HEK293 (cell line): ENCODE measurements at regions not wholly inside any gene's neighbourhood (a gene's known extent, or its start where the extent isn't known, plus 50 kb on each side); places are given as distances from the start of the nearest gene placed in this dataset.

Source experiments
- CTCF ChIA-PET: fragments of 350-600 bp; formaldehyde crosslinking; extraction: SDS; loops from one replicate; lab custom pipeline; 2021; ENCODE audit warnings: antibody characterized with exemption; lab: Yijun Ruan, JAX
- POLR2A ChIA-PET: fragments of 300-600 bp; formaldehyde crosslinking; extraction: SDS; loops from one replicate; lab custom pipeline; 2020; ENCODE audit warnings: antibody characterized with exemption, inconsistent platforms; lab: Yijun Ruan, JAX
- H3K27ac ChIP-seq: fragments of 200-500 bp; sonication (Bioruptor generic); 2 replicates; pipeline ENCODE4 v1.5.1; 2014; ENCODE audit warnings: low read depth, low read length, control low read depth, inconsistent platforms; ENCODE audit errors: extremely low read depth
- H3K36me3 ChIP-seq, 2 experiments: fragments of 200-500 bp in 1 of 2; sonication (Bioruptor generic) in 1 of 2; 1 replicate in 1 of 2; 2 replicates in 1 of 2; pipeline ENCODE4 v1.5.1; 2014 to 2017; ENCODE audit warnings: inconsistent platforms in 2 of 2, low read length in 2 of 2; ENCODE audit not compliant: control insufficient read depth in 2 of 2, insufficient read depth in 1 of 2
- H3K4me1 ChIP-seq: fragments of 200-500 bp; sonication (Bioruptor generic); 2 replicates; pipeline ENCODE4 v1.5.1; 2014; ENCODE audit warnings: mild to moderate bottlenecking, low read length, inconsistent platforms; ENCODE audit not compliant: control insufficient read depth, insufficient read depth
- H3K4me3 ChIP-seq: 2 replicates; pipeline ENCODE4 v1.5.1; 2011; ENCODE audit warnings: low read depth, mild to moderate bottlenecking, control low read depth, low read length, moderate library complexity
- H3K9me3 ChIP-seq: fragments of 200-500 bp; sonication (Bioruptor generic); 2 replicates; pipeline ENCODE4 v1.5.1; 2014; ENCODE audit warnings: low read depth, low read length, inconsistent platforms; ENCODE audit not compliant: control insufficient read depth, insufficient read depth
- BCL11B ChIP-seq: fragments of 450-650 bp; formaldehyde crosslinking; IDR thresholded peaks from 2 replicates; pipeline ENCODE4 v1.5.1; 2016; ENCODE audit warnings: low read depth, missing biosample characterization, missing genetic modification characterization
- SP3 ChIP-seq: fragments of 450-650 bp; formaldehyde crosslinking; IDR thresholded peaks from 2 replicates; pipeline ENCODE4 v1.5.1; 2016; ENCODE audit warnings: missing biosample characterization, missing genetic modification characterization
- YY1 ChIP-seq: fragments of 450-650 bp; formaldehyde crosslinking; IDR thresholded peaks from 2 replicates; pipeline ENCODE4 v1.5.1; 2018; ENCODE audit warnings: missing biosample characterization, missing genetic modification characterization
- ZNF133 ChIP-seq: fragments of 450-650 bp; formaldehyde crosslinking; IDR thresholded peaks from 2 replicates; pipeline ENCODE4 v1.5.1; 2016; ENCODE audit warnings: missing biosample characterization, missing genetic modification characterization
- ZNF138 ChIP-seq: fragments of 450-650 bp; formaldehyde crosslinking; IDR thresholded peaks from 2 replicates; pipeline ENCODE4 v1.5.1; 2016; ENCODE audit warnings: missing biosample characterization, missing genetic modification characterization, borderline replicate concordance
- ZNF777 ChIP-seq: fragments of 450-650 bp; formaldehyde crosslinking; IDR thresholded peaks from 2 replicates; pipeline ENCODE4 v1.5.1; 2017; ENCODE audit warnings: missing biosample characterization, missing genetic modification characterization, borderline replicate concordance
- TF ChIP-seq, protein P1 (sequence below): fragments of 450-650 bp; formaldehyde crosslinking; IDR thresholded peaks from 2 replicates; pipeline ENCODE4 v1.5.1; 2016; ENCODE audit warnings: missing biosample characterization, missing genetic modification characterization, low read depth
- TF ChIP-seq, protein P2 (sequence below): fragments of 450-650 bp; formaldehyde crosslinking; conservative IDR thresholded peaks from 2 replicates; pipeline ENCODE4 v1.5.1; 2016; ENCODE audit warnings: low read depth, missing biosample characterization, missing genetic modification characterization
- TF ChIP-seq, protein P3 (sequence below): fragments of 450-650 bp; formaldehyde crosslinking; IDR thresholded peaks from 2 replicates; pipeline ENCODE4 v1.5.1; 2016; ENCODE audit warnings: missing biosample characterization, missing genetic modification characterization
- TF ChIP-seq, protein P4 (sequence below): fragments of 450-650 bp; formaldehyde crosslinking; IDR thresholded peaks from 2 replicates; pipeline ENCODE4 v1.5.1; 2016; ENCODE audit warnings: missing biosample characterization, missing genetic modification characterization

DNA sequence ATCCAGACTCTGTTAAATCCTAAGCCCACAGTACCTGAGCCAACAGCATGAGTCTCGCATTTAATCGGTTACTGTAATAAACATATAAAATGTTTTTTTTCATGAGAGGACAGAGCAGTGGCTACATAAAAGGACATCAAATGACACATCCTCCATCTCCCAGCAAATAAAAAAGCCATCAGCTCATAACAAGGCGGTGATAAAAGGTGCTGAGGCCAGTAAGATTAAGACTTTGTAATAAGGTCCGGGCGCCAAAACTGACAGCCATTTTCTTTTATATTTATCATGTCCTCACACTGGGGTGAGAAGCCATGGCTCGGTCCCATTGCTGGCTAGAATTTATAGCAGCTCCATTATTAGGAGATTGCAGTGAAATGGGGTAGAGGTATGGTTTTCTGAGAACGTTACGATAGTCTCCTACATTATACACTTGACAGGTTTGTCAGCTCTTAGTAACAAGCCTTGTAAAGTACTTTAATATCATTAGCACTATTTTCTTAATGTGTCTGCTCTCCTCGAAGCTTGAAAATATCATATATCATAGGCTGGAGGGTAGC, 977.8 kb upstream of the NR2F2 start (continued):
- TF ChIP-seq, protein P1, sequence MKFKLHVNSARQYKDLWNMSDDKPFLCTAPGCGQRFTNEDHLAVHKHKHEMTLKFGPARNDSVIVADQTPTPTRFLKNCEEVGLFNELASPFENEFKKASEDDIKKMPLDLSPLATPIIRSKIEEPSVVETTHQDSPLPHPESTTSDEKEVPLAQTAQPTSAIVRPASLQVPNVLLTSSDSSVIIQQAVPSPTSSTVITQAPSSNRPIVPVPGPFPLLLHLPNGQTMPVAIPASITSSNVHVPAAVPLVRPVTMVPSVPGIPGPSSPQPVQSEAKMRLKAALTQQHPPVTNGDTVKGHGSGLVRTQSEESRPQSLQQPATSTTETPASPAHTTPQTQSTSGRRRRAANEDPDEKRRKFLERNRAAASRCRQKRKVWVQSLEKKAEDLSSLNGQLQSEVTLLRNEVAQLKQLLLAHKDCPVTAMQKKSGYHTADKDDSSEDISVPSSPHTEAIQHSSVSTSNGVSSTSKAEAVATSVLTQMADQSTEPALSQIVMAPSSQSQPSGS (tag by site-specific recombination): no peak
- no peak for TF ChIP-seq SP3
- TF ChIP-seq, protein P2, sequence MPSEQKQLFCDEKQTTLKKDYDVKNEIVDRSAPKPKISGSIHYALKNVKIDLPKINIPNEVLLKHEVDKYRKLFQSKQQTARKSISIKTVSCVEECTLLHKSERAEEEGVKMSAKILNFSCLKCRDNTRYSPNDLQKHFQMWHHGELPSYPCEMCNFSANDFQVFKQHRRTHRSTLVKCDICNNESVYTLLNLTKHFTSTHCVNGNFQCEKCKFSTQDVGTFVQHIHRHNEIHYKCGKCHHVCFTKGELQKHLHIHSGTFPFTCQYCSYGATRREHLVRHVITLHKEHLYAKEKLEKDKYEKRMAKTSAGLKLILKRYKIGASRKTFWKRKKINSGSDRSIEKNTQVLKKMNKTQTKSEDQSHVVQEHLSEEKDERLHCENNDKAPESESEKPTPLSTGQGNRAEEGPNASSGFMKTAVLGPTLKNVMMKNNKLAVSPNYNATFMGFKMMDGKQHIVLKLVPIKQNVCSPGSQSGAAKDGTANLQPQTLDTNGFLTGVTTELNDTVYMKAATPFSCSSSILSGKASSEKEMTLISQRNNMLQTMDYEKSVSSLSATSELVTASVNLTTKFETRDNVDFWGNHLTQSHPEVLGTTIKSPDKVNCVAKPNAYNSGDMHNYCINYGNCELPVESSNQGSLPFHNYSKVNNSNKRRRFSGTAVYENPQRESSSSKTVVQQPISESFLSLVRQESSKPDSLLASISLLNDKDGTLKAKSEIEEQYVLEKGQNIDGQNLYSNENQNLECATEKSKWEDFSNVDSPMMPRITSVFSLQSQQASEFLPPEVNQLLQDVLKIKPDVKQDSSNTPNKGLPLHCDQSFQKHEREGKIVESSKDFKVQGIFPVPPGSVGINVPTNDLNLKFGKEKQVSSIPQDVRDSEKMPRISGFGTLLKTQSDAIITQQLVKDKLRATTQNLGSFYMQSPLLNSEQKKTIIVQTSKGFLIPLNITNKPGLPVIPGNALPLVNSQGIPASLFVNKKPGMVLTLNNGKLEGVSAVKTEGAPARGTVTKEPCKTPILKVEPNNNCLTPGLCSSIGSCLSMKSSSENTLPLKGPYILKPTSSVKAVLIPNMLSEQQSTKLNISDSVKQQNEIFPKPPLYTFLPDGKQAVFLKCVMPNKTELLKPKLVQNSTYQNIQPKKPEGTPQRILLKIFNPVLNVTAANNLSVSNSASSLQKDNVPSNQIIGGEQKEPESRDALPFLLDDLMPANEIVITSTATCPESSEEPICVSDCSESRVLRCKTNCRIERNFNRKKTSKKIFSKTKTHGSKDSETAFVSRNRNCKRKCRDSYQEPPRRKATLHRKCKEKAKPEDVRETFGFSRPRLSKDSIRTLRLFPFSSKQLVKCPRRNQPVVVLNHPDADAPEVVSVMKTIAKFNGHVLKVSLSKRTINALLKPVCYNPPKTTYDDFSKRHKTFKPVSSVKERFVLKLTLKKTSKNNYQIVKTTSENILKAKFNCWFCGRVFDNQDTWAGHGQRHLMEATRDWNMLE (tag by site-specific recombination): no peak
- no peak for TF ChIP-seq ZNF138 (tag by site-specific recombination)
- TF ChIP-seq, protein P3, sequence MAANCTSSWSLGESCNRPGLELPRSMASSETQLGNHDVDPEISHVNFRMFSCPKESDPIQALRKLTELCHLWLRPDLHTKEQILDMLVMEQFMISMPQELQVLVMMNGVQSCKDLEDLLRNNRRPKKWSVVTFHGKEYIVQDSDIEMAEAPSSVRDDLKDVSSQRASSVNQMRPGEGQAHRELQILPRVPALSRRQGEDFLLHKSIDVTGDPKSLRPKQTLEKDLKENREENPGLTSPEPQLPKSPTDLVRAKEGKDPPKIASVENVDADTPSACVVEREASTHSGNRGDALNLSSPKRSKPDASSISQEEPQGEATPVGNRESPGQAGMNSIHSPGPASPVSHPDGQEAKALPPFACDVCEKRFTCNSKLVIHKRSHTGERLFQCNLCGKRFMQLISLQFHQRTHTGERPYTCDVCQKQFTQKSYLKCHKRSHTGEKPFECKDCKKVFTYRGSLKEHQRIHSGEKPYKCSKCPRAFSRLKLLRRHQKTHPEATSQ (tag by site-specific recombination): no peak
- TF ChIP-seq BCL11B (tag by site-specific recombination): no peak

DNA sequence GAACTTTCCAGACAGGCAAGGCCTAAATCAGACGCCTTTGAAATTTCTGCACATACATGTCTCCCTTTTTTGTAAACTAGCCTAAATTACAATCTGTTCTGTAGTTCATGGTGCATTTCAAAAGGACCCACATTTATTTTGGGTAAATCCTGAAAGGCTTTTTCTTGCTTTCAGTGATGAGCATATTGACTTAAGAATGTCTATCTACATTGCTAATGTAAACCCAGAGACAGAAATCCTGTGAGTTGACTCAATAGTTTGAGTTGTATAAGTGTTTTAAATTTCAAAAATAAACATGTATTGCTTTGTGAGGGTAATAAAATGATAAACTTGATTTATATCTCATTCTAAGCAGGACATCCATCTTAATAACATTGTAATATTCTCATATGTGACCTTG, 977.0 kb upstream of the NR2F2 start:
- Histone ChIP-seq H3K36me3 (no peaks in the 10 kb centered on the region), H3K9me3 (no peaks in the 10 kb centered on the region)
- TF ChIP-seq, protein P4, sequence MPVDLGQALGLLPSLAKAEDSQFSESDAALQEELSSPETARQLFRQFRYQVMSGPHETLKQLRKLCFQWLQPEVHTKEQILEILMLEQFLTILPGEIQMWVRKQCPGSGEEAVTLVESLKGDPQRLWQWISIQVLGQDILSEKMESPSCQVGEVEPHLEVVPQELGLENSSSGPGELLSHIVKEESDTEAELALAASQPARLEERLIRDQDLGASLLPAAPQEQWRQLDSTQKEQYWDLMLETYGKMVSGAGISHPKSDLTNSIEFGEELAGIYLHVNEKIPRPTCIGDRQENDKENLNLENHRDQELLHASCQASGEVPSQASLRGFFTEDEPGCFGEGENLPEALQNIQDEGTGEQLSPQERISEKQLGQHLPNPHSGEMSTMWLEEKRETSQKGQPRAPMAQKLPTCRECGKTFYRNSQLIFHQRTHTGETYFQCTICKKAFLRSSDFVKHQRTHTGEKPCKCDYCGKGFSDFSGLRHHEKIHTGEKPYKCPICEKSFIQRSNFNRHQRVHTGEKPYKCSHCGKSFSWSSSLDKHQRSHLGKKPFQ (tag by site-specific recombination): no peak
- TF ChIP-seq YY1 (tag by site-specific recombination): no peak
- TF ChIP-seq, all 188 proteins: peak for 0
- POLR2A ChIA-PET: no interaction called here
- Histone ChIP-seq H3K4me3 (no peak overlapping the region), H3K4me1 (no peaks in the 10 kb centered on the region), H3K27ac (no peak overlapping the region)
- CTCF ChIA-PET: no interaction called here

DNA sequence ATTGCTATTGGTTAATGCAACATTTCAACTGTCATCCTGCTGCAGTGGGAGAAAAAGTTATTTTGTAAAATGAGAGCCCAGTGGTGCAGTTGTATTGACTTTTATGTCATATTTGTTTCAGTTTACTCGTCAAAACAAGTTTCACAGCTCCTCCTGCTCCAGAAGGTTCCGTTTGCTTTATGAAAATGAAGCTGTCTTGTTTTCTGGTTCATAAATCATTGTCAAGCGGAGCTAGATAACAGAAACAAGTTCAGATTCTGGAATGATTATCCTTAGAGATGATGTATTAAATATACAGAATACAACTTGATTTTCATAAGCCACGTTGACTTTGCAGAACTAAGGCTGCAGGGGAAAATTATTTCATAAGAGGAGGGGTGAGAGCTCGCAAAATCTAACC, 970.5 kb upstream of the NR2F2 start:
- Histone ChIP-seq H3K4me3 (no peak overlapping the region), H3K9me3 (no peaks in the 10 kb centered on the region), H3K36me3 (no peaks in the 10 kb centered on the region), H3K4me1 (no peaks in the 10 kb centered on the region), H3K27ac (no peak overlapping the region)
- TF ChIP-seq ZNF133: no peak
- TF ChIP-seq ZNF777: no peak
- CTCF ChIA-PET: interaction anchor here (0.5 to 1.1 kb wide), 2 partner anchors 217 to 690 kb away, joined by 3 to 4 read pairs; no protein-coding TSS in a partner anchor
- POLR2A ChIA-PET: no interaction called here
